Heart right ventricle (tissue), 16 donors: ENCODE measurements at regions not wholly inside any gene's neighbourhood (a gene's known extent, or its start where the extent isn't known, plus 50 kb on each side); places are given as distances from the start of the nearest gene placed in this dataset.

ENCODE experiments used
- ATAC-seq, 8 donors: fragments of 200-7000 bp; cut with Tn5 transposase; one replicate each; pipeline ENCODE4 v1.9.1; 2020; ENCODE audit warnings: mild to moderate bottlenecking in 8 of 8, moderate library complexity in 8 of 8, moderate number of reproducible peaks in 1 of 8
- DNase-seq, 2 donors: peaks; one replicate each; pipeline ENCODE4 v3.0.0-alpha.2; 2020
- H3K27ac ChIP-seq, 10 donors: fragments of 200-600 bp; sonication (generic) in 2 of 10; one replicate each; pipeline versions ENCODE4 v1.5.0 to v1.8.0; 2020 to 2022; ENCODE audit warnings: mild to moderate bottlenecking in 3 of 10
- H3K27me3 ChIP-seq, 7 donors: fragments of 200-600 bp; one replicate each; pipeline ENCODE4 v1.8.0; 2021 to 2022; ENCODE audit warnings: mild to moderate bottlenecking in 2 of 7
- H3K36me3 ChIP-seq, 9 donors: fragments of 200-600 bp; sonication (generic) in 1 of 9; one replicate each; pipeline versions ENCODE4 v1.5.0 to v1.8.0; 2020 to 2022; ENCODE audit warnings: mild to moderate bottlenecking in 2 of 9
- H3K4me1 ChIP-seq, 9 donors: fragments of 200-600 bp; sonication (generic) in 1 of 9; one replicate each; pipeline versions ENCODE4 v1.5.0 to v1.8.0; 2020 to 2022; ENCODE audit warnings: mild to moderate bottlenecking in 4 of 9
- H3K4me3 ChIP-seq, 10 donors: fragments of 200-600 bp; sonication (generic) in 2 of 10; one replicate each; pipeline versions ENCODE4 v1.5.0 to v1.8.0; 2020 to 2022; ENCODE audit warnings: mild to moderate bottlenecking in 7 of 10, moderate library complexity in 2 of 10
- H3K9me3 ChIP-seq, 11 donors: fragments of 200-600 bp in 10 of 11; sonication (generic) in 2 of 11; one replicate each; pipeline versions ENCODE4 v1.5.0 to v1.8.0; 2013 to 2022; ENCODE audit warnings: mild to moderate bottlenecking in 2 of 11, control low read depth in 1 of 11, moderate library complexity in 1 of 11
- CTCF ChIP-seq, 9 donors: fragments of 200-600 bp; sonication (generic) in 2 of 9; IDR thresholded peaks; one replicate each; pipeline versions ENCODE4 v1.5.0 to v1.8.0; 2021 to 2022; ENCODE audit warnings: antibody characterized with exemption in 9 of 9, mild to moderate bottlenecking in 5 of 9, moderate library complexity in 1 of 9
- WGBS, 2 donors: extraction: QIAGEN DNeasy Blood & Tissue Kit; methylation state at CpG; one replicate each; pipeline ENCODE4 v1.1.7; 2013; ENCODE audit warnings: inconsistent platforms in 1 of 2; 5-methylcytosine and 5-hydroxymethylcytosine counted together
- intact Hi-C, 10 donors: fragments of 100-400 bp; cut with DNase I; formaldehyde crosslinking; loops; one replicate each; pipeline versions ENCODE4 v1.11.1 to v1.14.2; 2022
- donor health status: Arrhythmogenic right ventricular cardiomyopathy.
- donor health status: ischemic (EF 13 %, LVEDD 7.1; RV severe dilation, severe dysfunction).
- donor health status: healthy with polysubstance abuse.
- donor health status: DM: no; HTN: yes; CAD: no.
- donor health status: DM: no; HTN: no; CAD: no.
- donor health status: ischemic (EF 25% LVEDD 6.9; RV normal size, moderate dysfunction).
- donor health status: ischemic (EF 25% LVEDD 5.7; RV mildly dilated, moderate dysfunction).
- donor health status: healthy.
- donor health status: DM: yes; HTN: yes; CAD: no.
- donor health status: Ischemic cardiomyopathy.
- donor health status: ischemic (EF 35%, LVEDD 5.7; RV mildly dilated, moderate dysfunction).
- donor health status: nonischemic (EF 11% LVEDD 7.7; RV severe dilation, severe dysfunction).
- donor health status: DM: yes; HTN: yes; CAD: no.
- donor health status: PGD.
- donor health status: ischemic (EF 29% LVEDD 5.4; RV normal size, mild dysfunction).
- donor health status: nonischemic (EF 23%, LVEDD 6.1; RV moderate dilation, normal function).

- Histone ChIP-seq H3K4me1 (no peaks in the 10 kb centered on the region), H3K36me3 (no peaks in the 10 kb centered on the region), H3K4me3 (no peak overlapping the region), H3K27ac (no peak overlapping the region), H3K9me3 (peaks cover 0 to 23% (median 0%) of the 10 kb centered on the region in 11 donors), H3K27me3 (no peaks in the 10 kb centered on the region)
- no peak for TF ChIP-seq CTCF (IDR thresholded peaks at IDR 0.05)
- intact Hi-C loops = no loop called here
- 83 to 91% methylated on average over 2 of the region's 2 CpGs for WGBS, 2 donors
- DNase-seq (no peak), ATAC-seq (no peak)
Observed at GRCh38 chr18:27825689-27826088, 351.2 kb downstream of the CDH2 start.

- H3K36me3 ChIP-seq = no peaks in the 10 kb centered on the region
- no peak for ATAC-seq
- WGBS, 2 donors = 73 to 79% methylated on average over 5 of the region's 5 CpGs
- DNase-seq = no peak
- peaks cover 0 to 26% (median 0%) of the 10 kb centered on the region in 11 donors for H3K9me3 ChIP-seq
- no peaks in the 10 kb centered on the region for H3K4me1 ChIP-seq
- H3K27me3 ChIP-seq = no peaks in the 10 kb centered on the region
- H3K4me3 ChIP-seq = no peak overlapping the region
- no peak overlapping the region for H3K27ac ChIP-seq
- intact Hi-C loops = no loop called here
- TF ChIP-seq CTCF (IDR thresholded peaks at IDR 0.05) = no peak
Observed at GRCh38 chr18:27824841-27825681, 351.9 kb downstream of the CDH2 start.

GRCh38 chr18:27824275-27824674, 352.7 kb downstream of the CDH2 start:
- DNase-seq = no peak
- Histone ChIP-seq H3K4me1 (no peaks in the 10 kb centered on the region), H3K36me3 (no peaks in the 10 kb centered on the region), H3K27ac (no peak overlapping the region), H3K27me3 (no peaks in the 10 kb centered on the region), H3K9me3 (peaks cover 0 to 27% (median 0%) of the 10 kb centered on the region in 11 donors), H3K4me3 (no peak overlapping the region)
- no peak for ATAC-seq
- intact Hi-C loops = no loop called here
- TF ChIP-seq CTCF (IDR thresholded peaks at IDR 0.05) = no peak
- 84 to 90% methylated on average over 4 of the region's 4 CpGs for WGBS, 2 donors

- WGBS, 2 donors = 83 to 93% methylated on average over 4 of the region's 4 CpGs
- peaks cover 0 to 27% (median 0%) of the 10 kb centered on the region in 11 donors for H3K9me3 ChIP-seq
- DNase-seq = no peak
- TF ChIP-seq CTCF (IDR thresholded peaks at IDR 0.05) = no peak
- no peak overlapping the region for H3K27ac ChIP-seq
- intact Hi-C loops = no loop called here
- H3K27me3 ChIP-seq = no peaks in the 10 kb centered on the region
- no peaks in the 10 kb centered on the region for H3K4me1 ChIP-seq
- H3K4me3 ChIP-seq = no peak overlapping the region
- H3K36me3 ChIP-seq = no peaks in the 10 kb centered on the region
- no peak for ATAC-seq
Observed at GRCh38 chr18:27823053-27823452, 353.9 kb downstream of the CDH2 start.
